GM19328 (cell line): ENCODE measurements at regions not wholly inside any gene's neighbourhood (a gene's known extent, or its start where the extent isn't known, plus 50 kb on each side); places are given as distances from the start of the nearest gene placed in this dataset.
"Not testable (repeated sequence)": the region's sequence is repeated elsewhere in the genome, so short reads cannot be mapped to it uniquely, and the experiment has no call there.

Experiments used
- ATAC-seq: cut with Tn5 transposase; IDR thresholded peaks from one replicate; pipeline ENCODE4 v1.9.1; 2021; ENCODE audit warnings: mild to moderate bottlenecking, moderate library complexity; ENCODE audit not compliant: unreplicated experiment

- ATAC-seq = not testable (repeated sequence)
Observed at GRCh38 chr1:143785883-143786282, 185.9 kb downstream of the FAM72C start.

DNA sequence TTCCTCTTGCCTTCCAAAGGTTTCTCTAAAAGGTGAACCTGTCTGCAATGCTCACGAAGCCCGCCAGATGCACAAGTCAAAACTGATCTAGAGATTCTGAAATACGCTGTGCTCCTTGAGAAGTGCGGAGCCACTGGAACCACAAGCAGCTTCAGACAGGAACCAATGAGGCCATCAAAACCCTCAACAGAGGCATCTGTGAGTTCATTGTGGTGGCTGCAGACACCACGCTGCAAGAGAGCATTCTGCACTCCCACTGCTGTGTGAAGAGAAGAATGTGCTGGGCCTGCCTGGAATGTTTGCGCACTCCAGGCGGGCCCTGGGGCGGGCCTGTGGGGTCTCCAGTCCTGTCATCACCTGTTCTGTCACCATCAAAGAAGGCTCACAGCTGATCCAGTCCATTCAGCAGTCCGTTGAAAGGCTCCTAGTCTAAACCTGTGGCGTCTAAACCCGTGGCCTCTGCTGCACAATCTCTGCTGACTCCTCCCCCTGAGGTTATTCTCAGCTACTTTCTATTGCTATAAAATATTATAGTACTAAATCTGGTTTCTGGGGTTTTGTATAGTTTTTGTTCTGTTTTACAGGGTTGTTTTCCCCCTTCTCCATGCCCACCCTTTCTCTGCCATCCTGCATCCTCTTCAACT lies 187.4 kb downstream of the FAM72C start:
- not testable (repeated sequence) for ATAC-seq

DNA sequence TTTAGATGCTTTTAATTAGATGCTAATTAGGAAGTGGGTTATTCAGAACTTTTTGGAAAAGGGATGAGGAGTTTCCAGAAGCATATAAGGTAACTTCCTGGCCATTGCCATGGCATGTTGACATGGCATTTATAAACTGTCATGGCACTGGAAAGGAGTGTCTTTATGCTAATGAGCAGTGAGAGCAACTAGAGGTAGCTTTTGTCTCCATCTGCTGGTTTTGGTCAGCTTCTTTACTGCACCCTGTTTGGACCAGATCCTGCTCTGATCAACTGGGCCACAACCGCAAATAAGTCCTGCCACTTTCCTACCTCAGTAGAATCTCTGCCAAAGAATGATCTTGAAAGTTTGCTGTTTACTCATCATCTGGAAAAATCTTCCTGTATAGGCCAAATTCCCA lies 193.6 kb downstream of the FAM72C start:
- not testable (repeated sequence) for ATAC-seq

- ATAC-seq = not testable (repeated sequence)
Observed at GRCh38 chr1:143764831-143765230, 207.0 kb downstream of the FAM72C start.

- not testable (repeated sequence) for ATAC-seq
Observed at GRCh38 chr1:143760366-143760765, 211.4 kb downstream of the FAM72C start.

DNA sequence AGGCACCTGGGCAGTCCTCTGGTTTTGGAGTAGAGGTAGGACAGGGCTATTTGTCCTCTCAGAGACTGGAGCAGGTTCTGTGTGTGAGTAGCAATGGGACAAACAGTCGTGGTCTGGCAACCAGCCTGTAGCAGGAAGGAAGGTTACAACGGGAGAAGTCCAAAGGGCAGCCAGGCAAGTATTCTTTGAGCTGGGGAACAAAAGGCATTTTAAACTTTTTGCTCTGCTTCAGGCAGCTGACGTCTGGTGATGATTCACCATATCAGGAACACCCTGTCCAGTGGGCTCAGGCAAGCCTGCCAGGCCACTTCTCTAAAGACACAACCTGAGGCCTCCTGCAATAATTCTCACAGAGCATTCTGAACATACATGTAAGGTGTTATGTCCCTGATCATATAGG lies 215.8 kb downstream of the FAM72C start:
- ATAC-seq = not testable (repeated sequence)

DNA sequence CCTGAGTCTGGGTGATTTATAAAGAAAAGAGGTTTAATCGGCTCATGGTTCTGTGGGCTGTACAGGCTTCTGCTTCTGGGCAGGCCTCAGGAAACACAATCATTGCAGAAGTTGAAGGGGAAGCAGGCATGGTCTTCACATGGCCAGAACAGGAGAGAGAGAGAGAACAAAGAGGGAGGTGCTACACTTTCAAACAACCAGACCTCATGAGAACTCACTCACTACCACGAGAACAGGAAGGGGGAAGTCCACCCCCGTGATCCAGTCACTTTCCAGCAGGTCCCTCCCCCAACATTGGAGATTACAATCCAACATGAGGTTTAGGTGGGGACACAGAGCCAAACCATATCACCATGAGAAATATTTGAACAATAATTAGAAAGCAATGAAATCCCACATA lies 222.9 kb downstream of the FAM72C start:
- no peak for ATAC-seq

- ATAC-seq = no peak
Observed at GRCh38 chr1:143736562-143736961, 235.2 kb downstream of the FAM72C start.

DNA sequence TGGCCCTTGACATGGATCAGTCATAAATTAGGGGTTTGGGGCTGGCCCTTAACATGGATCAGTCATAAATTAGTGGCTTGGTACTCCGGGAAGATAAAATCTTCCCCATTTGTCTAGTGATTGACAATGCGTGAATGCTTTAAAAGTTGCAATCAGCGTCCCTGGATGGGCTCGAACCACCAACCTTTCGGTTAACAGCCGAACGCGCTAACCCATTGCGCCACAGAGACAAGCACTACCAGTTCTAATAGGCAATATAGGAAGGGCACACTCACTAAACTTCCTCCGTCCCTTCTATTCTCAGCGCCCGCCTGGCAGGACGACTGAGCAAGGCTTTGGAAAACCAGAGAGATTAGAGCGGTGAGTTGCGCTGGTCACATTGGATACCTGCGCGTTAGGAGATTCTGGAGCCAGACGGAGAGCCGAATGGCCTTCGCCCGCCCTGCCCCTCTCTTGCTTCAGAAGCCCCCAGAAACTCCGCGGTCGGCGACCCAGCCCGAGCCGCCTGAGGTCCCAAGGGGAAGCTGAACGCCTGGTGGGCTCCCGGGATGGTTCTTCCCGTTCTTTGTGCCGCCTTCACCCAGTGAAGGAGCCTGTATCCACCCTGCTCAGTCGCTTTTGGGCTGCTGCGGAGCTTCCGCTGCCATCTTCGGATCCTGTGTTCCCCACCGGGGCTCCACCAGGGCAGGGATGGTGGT lies 235.9 kb downstream of the FAM72C start:
- no peak for ATAC-seq

DNA sequence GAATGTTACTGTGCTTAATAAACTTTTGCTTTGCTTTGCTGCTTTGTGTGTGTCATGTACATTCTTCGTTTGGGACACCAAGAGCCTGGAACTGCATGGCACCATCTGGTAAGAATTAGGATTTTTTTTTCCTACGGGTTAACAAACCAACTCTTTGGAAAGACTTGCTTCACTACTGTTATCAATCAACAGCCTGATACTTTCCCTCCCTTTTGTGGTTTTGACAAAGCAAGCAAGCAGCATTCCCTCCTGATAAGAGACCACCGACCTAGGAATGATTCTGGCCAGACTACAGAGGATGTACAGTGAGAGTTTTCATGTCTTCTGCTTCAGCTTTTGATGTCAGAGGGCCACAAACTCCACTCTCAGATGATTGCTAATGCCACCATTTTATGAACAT lies 237.5 kb downstream of the FAM72C start:
- ATAC-seq = not testable (repeated sequence)

DNA sequence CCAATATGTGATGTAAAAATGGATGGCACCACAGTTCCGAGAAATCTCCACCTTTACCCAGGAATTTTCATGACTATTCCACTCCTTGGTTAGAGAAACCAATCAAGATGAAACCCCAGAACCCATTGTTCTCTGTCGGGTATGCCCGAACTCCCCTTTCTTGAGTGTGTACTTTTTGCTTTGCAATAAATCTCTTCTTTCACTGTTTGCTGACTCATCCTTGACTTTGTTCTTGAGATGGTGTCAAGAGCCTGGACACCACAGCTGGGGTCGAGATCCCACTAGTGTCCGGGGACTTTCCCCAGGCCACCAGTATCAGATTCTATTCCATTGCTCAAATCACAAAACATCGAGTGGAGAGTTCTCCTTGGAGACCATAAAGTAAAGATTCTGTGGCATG lies 240.9 kb downstream of the FAM72C start:
- ATAC-seq = not testable (repeated sequence)

GRCh38 chr1:143729449-143730111 lies 242.2 kb downstream of the FAM72C start:
- not testable (repeated sequence) for ATAC-seq

DNA sequence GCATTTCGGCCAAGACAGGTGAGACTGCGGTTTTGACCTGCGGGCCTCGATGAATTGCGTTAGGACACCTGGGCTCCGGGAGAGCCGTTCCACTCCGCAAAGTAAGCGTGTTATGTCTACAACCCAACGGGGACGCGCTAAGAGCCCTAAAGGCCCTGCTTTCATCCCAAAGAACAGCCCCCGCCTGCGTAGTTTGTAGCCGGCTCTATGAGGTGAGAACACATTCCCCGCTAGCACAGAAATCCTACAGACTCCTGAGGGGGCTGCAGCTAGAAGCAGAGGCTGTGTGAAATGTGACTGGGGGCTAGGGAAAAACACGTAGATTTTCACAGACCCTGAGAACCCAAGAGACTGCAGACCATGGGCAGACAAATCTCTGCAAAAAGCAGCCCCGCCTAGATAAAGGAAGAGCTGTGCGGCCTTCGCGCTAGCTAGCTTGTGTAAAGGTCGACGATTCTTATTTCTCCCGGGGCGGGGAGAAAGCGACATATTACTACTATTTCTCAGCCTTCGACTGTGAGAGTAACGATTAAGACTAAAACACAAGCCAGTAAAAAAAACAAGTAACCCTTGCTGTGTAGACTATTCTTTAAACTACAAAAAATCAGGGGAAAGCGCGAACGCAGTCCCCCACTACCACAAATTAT lies 242.9 kb downstream of the FAM72C start:
- peak; percentile 87 for ATAC-seq

GRCh38 chr1:143727263-143727662 lies 244.5 kb downstream of the FAM72C start:
- no peak for ATAC-seq

- ATAC-seq = no peak
Observed at GRCh38 chr1:143721024-143721373, 250.8 kb downstream of the FAM72C start.

- ATAC-seq = no peak
Observed at GRCh38 chr1:143720087-143721023, 251.4 kb downstream of the FAM72C start.

- no peak for ATAC-seq
Observed at GRCh38 chr1:143718524-143718923, 253.3 kb downstream of the FAM72C start.

GRCh38 chr1:143718021-143718420 lies 253.8 kb downstream of the FAM72C start:
- ATAC-seq = no peak

- no peak for ATAC-seq
Observed at GRCh38 chr1:143717434-143717833, 254.4 kb downstream of the FAM72C start.

- ATAC-seq = not testable (repeated sequence)
Observed at GRCh38 chr1:143714913-143715312, 256.9 kb downstream of the FAM72C start.
